Peyer's patch (tissue), 4 donors: ENCODE measurements at regions not wholly inside any gene's neighbourhood (a gene's known extent, or its start where the extent isn't known, plus 50 kb on each side); places are given as distances from the start of the nearest gene placed in this dataset.

ENCODE experiments used
- CTCF ChIP-seq, 6 experiments: fragments of 450-650 bp in 4 of 6; fragments of 200-600 bp in 2 of 6; sonication (generic) in 1 of 6; IDR thresholded peaks; one replicate each; pipeline ENCODE4 v1.5.1; 2017 to 2019; ENCODE audit warnings: antibody characterized with exemption in 6 of 6, mild to moderate bottlenecking in 3 of 6, moderate library complexity in 1 of 6
- POLR2A ChIP-seq, 2 donors: fragments of 450-650 bp; IDR thresholded peaks; one replicate each; pipeline ENCODE4 v1.5.1; 2017; ENCODE audit warnings: antibody characterized with exemption in 2 of 2, mild to moderate bottlenecking in 2 of 2, moderate library complexity in 2 of 2

GRCh38 chr3:147740928-147741327 is 331.8 kb downstream of the ZIC1 start:
- TF ChIP-seq POLR2A (IDR thresholded peaks at IDR 0.05) (no peak), CTCF (IDR thresholded peaks at IDR 0.05) (no peak)
